GM12874 (cell line): ENCODE measurements at regions not wholly inside any gene's neighbourhood (a gene's known extent, or its start where the extent isn't known, plus 50 kb on each side); places are given as distances from the start of the nearest gene placed in this dataset.

Experiments used
- CTCF ChIP-seq: IDR thresholded peaks from 2 replicates; pipeline ENCODE4 v1.5.1; 2011; ENCODE audit warnings: low read depth, mild to moderate bottlenecking, control low read depth, low read length, moderate library complexity; ENCODE audit not compliant: insufficient read depth

- TF ChIP-seq CTCF, result no peak
Observed at GRCh38 chr2:239679755-239680154, 278.9 kb upstream of the HDAC4 start.

DNA sequence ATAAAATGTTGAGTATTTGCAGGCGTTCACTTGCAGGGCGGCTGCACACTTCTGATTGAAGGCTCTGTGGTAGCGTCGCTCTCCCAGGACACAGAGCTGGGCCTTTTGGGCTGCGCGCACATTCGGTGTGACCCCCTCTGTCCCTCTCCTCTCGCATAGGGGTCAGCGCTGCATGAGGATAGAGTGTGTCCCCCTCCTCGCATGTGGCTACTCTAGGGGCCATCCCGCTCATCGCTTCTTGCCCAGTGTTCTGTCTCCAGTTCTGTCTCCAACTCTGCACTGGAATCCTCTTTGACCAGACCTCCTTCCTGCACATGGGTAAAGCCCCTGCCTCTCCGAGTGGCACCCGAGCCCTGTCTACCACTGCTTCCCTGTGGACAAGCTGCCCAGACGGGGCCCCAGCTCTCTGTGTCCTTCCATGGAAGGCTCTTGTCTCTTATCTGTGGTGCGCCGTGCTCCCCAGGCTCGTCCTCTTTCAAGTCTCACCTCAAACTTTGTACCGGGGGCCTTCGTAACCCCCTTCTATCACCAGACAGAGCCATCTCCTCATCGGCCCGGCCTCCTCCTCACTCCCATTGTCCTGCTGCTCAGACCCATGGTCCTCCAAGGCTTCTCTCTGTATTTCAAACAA lies 278.0 kb upstream of the HDAC4 start:
- TF ChIP-seq CTCF, result no peak

DNA sequence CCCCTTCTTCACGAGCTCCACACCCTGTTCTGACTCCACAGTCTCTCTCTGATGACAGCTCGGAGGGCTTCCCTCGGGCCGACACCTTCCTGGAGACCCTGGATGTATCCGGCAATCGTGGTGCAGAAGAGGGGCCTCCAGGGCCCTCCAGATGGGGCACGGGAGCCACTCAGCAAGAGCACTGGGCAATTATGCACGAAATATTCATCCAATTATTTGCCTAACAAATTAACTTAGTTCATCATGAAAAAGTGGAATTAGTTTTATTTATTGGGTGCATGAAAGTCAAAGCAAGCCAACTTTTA lies 277.3 kb upstream of the HDAC4 start:
- no peak for TF ChIP-seq CTCF

- TF ChIP-seq CTCF, result no peak
Observed at GRCh38 chr2:239677453-239678185, 276.8 kb upstream of the HDAC4 start.

DNA sequence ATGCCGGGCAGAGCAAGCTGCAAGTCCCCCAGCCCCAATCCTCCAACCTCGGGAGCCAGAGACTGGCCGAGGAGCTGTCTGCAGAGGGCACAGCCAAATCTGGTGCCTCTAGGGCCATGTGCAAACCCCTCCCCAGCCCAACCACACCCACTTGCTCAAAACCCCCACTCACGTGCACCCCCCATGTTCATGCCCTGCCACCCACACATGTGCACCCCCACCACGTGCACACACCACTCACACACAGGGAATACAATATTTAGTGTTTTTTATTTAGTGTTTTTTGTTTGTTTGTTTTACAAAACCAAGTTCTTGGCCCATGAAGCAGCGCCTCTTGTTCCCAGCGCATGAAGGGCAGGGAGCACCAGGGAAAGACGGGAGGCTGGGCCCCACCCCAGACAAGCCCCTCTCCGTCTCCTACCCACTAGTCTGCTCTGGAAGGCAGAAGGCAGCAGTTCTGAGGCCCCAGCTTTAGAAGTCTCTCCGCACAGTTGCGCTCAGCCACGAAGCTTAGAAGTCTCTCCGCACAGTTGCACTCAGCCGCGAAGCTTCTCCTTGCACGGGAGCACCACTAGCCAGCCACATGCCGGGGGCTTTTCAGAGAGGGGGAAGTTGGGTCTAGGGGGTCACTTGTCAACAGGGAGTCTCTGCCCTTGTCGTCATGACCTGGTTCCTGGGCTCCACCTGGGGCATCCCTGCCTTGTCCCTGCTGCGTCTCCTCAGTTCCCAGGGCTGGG lies 276.1 kb upstream of the HDAC4 start:
- no peak for TF ChIP-seq CTCF

DNA sequence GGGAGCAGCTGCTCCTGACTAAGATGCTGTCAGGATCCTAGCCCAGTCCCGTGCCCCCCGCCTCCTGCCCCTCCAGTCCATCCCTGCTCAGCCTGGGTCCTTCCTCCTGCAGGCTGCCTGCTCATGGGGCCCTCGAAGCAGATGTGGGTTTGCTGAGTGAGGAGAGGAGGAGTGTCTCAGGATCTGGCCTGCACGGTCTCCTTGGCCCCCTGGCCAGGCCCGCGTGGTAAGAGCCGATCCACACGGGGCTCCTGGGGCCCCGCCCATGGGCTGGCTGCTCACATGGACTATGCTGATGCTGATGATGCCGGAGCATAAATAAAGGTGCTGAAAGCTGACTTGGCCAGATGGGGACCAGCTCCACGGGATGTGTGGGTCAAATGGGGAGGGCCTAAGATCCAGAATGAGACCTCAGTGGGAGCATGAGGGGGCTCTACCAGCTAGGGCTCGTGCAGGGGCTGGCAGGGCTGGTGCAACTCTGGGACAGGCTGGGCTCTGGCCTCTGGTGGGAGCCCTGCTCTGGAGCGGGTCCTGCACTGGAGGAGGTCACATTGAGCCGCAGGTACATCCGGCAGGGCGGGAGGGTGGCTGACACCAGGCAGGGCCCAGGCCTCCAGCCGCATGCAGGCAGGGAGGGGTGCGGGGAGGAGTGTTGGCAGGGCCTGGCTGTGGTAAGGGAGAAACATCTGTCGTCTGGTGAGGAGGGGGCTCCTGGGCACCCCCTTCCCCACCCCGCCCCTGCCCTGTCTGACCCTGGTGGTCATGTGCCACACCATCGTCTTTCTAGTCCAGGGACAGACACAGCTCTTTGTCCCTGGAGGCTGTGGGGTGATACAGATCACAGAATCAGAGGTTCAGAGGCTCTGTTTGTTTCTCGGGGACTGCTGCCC lies 275.3 kb upstream of the HDAC4 start:
- no peak for TF ChIP-seq CTCF
